OCI-LY1 (cell line): ENCODE measurements at regions not wholly inside any gene's neighbourhood (a gene's known extent, or its start where the extent isn't known, plus 50 kb on each side); places are given as distances from the start of the nearest gene placed in this dataset.

Experiments
- H2AFZ ChIP-seq: fragments of 200-600 bp; sonication (generic), shearing (Covaris generic); 2 replicates; pipeline ENCODE4 v1.6.0; 2014; ENCODE audit warnings: antibody characterized with exemption, mild to moderate bottlenecking, low read length
- H3F3A ChIP-seq: fragments of 200-600 bp; sonication (generic), shearing (Covaris generic); 2 replicates; pipeline ENCODE4 v1.6.0; 2014; ENCODE audit warnings: mild to moderate bottlenecking, antibody characterized with exemption, low read length, moderate library complexity; ENCODE audit not compliant: insufficient read depth
- H3K27ac ChIP-seq: fragments of 200-600 bp; sonication (generic); 2 replicates; pipeline ENCODE4 v1.5.1; 2014; ENCODE audit warnings: low read length, mixed run types, mild to moderate bottlenecking, low read depth; ENCODE audit not compliant: poor library complexity, severe bottlenecking
- H3K27me3 ChIP-seq: fragments of 200-600 bp; sonication (generic); 2 replicates; pipeline ENCODE4 v1.6.0; 2014; ENCODE audit warnings: antibody characterized with exemption, mild to moderate bottlenecking, low read length, moderate library complexity; ENCODE audit not compliant: insufficient read depth
- H3K36me3 ChIP-seq: fragments of 200-600 bp; sonication (generic); 2 replicates; pipeline ENCODE4 v1.6.1; 2014; ENCODE audit warnings: mild to moderate bottlenecking, antibody characterized with exemption, low read length, moderate library complexity, mixed read lengths; ENCODE audit not compliant: insufficient read depth
- H3K4me1 ChIP-seq: fragments of 200-600 bp; sonication (generic); 2 replicates; pipeline ENCODE4 v1.5.1; 2014; ENCODE audit warnings: mild to moderate bottlenecking, low read length, moderate library complexity; ENCODE audit not compliant: insufficient read depth, severe bottlenecking
- H3K4me2 ChIP-seq: fragments of 200-600 bp; sonication (generic), shearing (Covaris generic); 2 replicates; pipeline ENCODE4 v1.6.1; 2014; ENCODE audit warnings: low read length
- H3K4me3 ChIP-seq: fragments of 200-600 bp; sonication (generic); 2 replicates; pipeline ENCODE4 v1.5.1; 2014; ENCODE audit warnings: low read length, low read depth, mild to moderate bottlenecking, mixed read lengths; ENCODE audit not compliant: poor library complexity, severe bottlenecking
- H3K79me2 ChIP-seq: fragments of 200-600 bp; shearing (Covaris generic); 2 replicates; pipeline ENCODE4 v1.6.1; 2016; ENCODE audit warnings: mixed run types, low read length, mixed read lengths; ENCODE audit not compliant: insufficient read depth
- H3K9ac ChIP-seq: fragments of 200-600 bp; sonication (generic), shearing (Covaris generic); 2 replicates; pipeline ENCODE4 v1.6.1; 2014; ENCODE audit warnings: mild to moderate bottlenecking, low read length, mixed read lengths
- H3K9me2 ChIP-seq: fragments of 200-600 bp; sonication (generic), shearing (Covaris generic); 2 replicates; pipeline ENCODE4 v1.6.1; 2014; ENCODE audit warnings: low read depth, mild to moderate bottlenecking, low read length, mixed read lengths
- H3K9me3 ChIP-seq: fragments of 200-600 bp; shearing (Covaris generic); 2 replicates; pipeline ENCODE4 v1.6.1; 2014; ENCODE audit warnings: low read length, mixed read lengths
- H4K20me1 ChIP-seq: fragments of 200-600 bp; sonication (generic), shearing (Covaris generic); 2 replicates; pipeline ENCODE4 v1.6.0; 2016; ENCODE audit warnings: mild to moderate bottlenecking, low read length; ENCODE audit not compliant: insufficient read depth
- EZH2 ChIP-seq: fragments of 200-600 bp; sonication (generic), shearing (Covaris generic); IDR thresholded peaks from 2 replicates; pipeline ENCODE4 v1.8.0; 2017; ENCODE audit warnings: borderline replicate concordance, mixed run types, mild to moderate bottlenecking, antibody characterized with exemption, low read length, moderate library complexity, mixed read lengths
- TF ChIP-seq, protein P1 (sequence below): fragments of 200-600 bp; sonication (generic), shearing (Covaris generic); IDR thresholded peaks from 2 replicates; pipeline ENCODE4 v1.5.1; 2017; ENCODE audit warnings: mild to moderate bottlenecking, antibody characterized with exemption, low read length, moderate library complexity, mixed read lengths

DNA sequence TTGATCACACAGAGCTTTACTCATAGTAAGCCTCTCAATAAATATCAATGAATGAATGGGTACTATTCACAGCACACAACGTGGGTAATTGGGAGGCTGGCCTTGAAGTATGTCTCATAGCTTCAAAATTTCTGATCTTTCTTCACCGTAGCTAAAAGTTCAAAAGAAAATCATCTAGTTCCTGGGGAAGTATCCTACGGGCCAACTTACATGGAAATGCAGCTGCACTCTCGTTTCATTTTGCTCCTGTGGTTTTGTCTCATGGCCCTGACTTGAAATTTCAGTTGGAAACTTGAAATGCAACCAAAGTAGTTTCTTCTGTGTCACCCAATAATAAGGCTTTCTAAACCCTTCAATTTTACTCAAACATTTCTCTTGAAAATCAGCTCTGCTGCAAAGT lies 76.1 kb upstream of the CNIH3 start:
- no peaks in the 10 kb centered on the region for H3K9me3 ChIP-seq
- TF ChIP-seq EZH2, result no peak
- TF ChIP-seq, protein P1, sequence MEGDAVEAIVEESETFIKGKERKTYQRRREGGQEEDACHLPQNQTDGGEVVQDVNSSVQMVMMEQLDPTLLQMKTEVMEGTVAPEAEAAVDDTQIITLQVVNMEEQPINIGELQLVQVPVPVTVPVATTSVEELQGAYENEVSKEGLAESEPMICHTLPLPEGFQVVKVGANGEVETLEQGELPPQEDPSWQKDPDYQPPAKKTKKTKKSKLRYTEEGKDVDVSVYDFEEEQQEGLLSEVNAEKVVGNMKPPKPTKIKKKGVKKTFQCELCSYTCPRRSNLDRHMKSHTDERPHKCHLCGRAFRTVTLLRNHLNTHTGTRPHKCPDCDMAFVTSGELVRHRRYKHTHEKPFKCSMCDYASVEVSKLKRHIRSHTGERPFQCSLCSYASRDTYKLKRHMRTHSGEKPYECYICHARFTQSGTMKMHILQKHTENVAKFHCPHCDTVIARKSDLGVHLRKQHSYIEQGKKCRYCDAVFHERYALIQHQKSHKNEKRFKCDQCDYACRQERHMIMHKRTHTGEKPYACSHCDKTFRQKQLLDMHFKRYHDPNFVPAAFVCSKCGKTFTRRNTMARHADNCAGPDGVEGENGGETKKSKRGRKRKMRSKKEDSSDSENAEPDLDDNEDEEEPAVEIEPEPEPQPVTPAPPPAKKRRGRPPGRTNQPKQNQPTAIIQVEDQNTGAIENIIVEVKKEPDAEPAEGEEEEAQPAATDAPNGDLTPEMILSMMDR, result no peak
- no peaks in the 10 kb centered on the region for H3K9me2 ChIP-seq
- H3K36me3 ChIP-seq, result no peaks in the 10 kb centered on the region
- H3K4me2 ChIP-seq, result no peak overlapping the region
- H3K4me1 ChIP-seq, result no peaks in the 10 kb centered on the region
- no peak overlapping the region for H3K4me3 ChIP-seq
- no peak overlapping the region for H3K27ac ChIP-seq
- no peaks in the 10 kb centered on the region for H3F3A ChIP-seq
- H4K20me1 ChIP-seq, result no peaks in the 10 kb centered on the region
- peaks cover 3% of the 10 kb centered on the region; the same call in 1 of the 2 replicates for H3K27me3 ChIP-seq
- no peak overlapping the region for H3K9ac ChIP-seq
- H2AFZ ChIP-seq, result no peak overlapping the region
- H3K79me2 ChIP-seq, result no peaks in the 10 kb centered on the region

DNA sequence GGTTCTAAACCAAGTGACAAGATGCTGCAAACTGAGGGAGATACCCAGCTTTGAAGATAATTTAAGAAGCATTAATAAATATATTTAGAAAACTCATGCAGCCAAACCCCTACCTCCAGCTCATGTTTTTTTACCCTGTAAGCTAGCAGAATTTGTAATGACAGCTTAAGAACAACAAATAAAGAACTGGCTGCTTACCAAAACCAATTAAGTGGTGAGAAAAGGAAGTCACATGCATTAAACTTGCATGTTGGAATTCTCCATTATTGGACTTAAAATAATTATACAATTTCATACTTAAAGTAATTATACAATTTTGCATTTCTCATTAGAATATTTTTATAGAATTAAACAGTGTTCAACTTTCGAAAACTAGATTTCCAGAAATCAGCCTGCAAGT lies 75.6 kb upstream of the CNIH3 start:
- H4K20me1 ChIP-seq, result no peaks in the 10 kb centered on the region
- no peak overlapping the region for H3K9ac ChIP-seq
- H3K79me2 ChIP-seq, result no peaks in the 10 kb centered on the region
- no peak overlapping the region for H3K4me2 ChIP-seq
- H3F3A ChIP-seq, result no peaks in the 10 kb centered on the region
- no peak overlapping the region for H3K4me3 ChIP-seq
- no peaks in the 10 kb centered on the region for H3K9me2 ChIP-seq
- TF ChIP-seq EZH2, result no peak
- TF ChIP-seq, protein P1, result no peak
- H3K9me3 ChIP-seq, result no peaks in the 10 kb centered on the region
- H2AFZ ChIP-seq, result no peak overlapping the region
- H3K4me1 ChIP-seq, result no peaks in the 10 kb centered on the region
- no peaks in the 10 kb centered on the region for H3K36me3 ChIP-seq
- peaks cover 3% of the 10 kb centered on the region; the same call in 1 of the 2 replicates for H3K27me3 ChIP-seq
- no peak overlapping the region for H3K27ac ChIP-seq

DNA sequence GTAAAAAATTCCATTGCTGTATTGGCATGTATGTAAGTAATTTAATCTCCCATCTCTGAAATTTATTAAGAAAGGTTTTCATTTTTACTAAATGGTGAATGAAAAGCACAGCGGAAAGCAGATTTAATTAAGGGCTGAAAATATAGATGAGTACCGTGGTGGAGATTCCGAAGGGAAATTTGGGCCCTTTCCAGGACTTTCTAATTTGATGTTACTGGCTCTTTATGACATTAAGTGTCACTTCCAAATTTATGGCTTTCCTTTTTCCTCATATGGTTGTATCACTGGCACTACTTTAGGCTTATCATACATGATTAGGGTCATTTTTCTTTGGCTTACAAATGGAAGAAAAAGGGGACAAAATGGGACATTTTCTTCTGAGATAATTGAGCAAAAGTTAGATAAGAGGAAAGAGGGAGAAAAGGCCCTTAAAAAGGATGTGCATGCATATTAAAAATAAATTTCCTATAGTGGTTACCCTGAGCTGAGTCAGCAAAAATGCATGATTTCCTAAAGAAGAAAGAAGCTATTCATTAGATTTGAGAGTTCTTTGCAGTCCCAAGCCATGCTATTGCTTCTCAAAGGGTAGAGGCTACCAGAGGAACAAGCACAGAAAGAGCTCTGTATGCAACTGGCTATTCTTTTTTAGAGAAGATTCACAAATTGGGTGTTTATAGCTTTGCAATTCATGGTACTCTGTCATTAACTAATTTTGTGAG lies 74.9 kb upstream of the CNIH3 start:
- Histone ChIP-seq H4K20me1 (no peaks in the 10 kb centered on the region), H3K4me3 (no peak overlapping the region), H3K9me2 (no peaks in the 10 kb centered on the region), H3K9ac (no peak overlapping the region), H3K4me1 (no peaks in the 10 kb centered on the region), H3K27me3 (peaks cover 3% of the 10 kb centered on the region; the same call in 1 of the 2 replicates), H3K9me3 (no peaks in the 10 kb centered on the region), H3K79me2 (no peaks in the 10 kb centered on the region), H3K27ac (no peak overlapping the region), H3K36me3 (no peaks in the 10 kb centered on the region), H3F3A (no peaks in the 10 kb centered on the region), H3K4me2 (no peak overlapping the region), H2AFZ (no peak overlapping the region)
- no peak for TF ChIP-seq EZH2
- TF ChIP-seq, protein P1, result no peak
